OCI-LY1 (cell line): ENCODE measurements at regions not wholly inside any gene's neighbourhood (a gene's known extent, or its start where the extent isn't known, plus 50 kb on each side); places are given as distances from the start of the nearest gene placed in this dataset.

Experiments used
- H2AFZ ChIP-seq: fragments of 200-600 bp; sonication (generic), shearing (Covaris generic); 2 replicates; pipeline ENCODE4 v1.6.0; 2014; ENCODE audit warnings: antibody characterized with exemption, mild to moderate bottlenecking, low read length
- H3F3A ChIP-seq: fragments of 200-600 bp; sonication (generic), shearing (Covaris generic); 2 replicates; pipeline ENCODE4 v1.6.0; 2014; ENCODE audit warnings: mild to moderate bottlenecking, antibody characterized with exemption, low read length, moderate library complexity; ENCODE audit not compliant: insufficient read depth
- H3K27ac ChIP-seq: fragments of 200-600 bp; sonication (generic); 2 replicates; pipeline ENCODE4 v1.5.1; 2014; ENCODE audit warnings: low read length, mixed run types, mild to moderate bottlenecking, low read depth; ENCODE audit not compliant: poor library complexity, severe bottlenecking
- H3K27me3 ChIP-seq: fragments of 200-600 bp; sonication (generic); 2 replicates; pipeline ENCODE4 v1.6.0; 2014; ENCODE audit warnings: antibody characterized with exemption, mild to moderate bottlenecking, low read length, moderate library complexity; ENCODE audit not compliant: insufficient read depth
- H3K36me3 ChIP-seq: fragments of 200-600 bp; sonication (generic); 2 replicates; pipeline ENCODE4 v1.6.1; 2014; ENCODE audit warnings: mild to moderate bottlenecking, antibody characterized with exemption, low read length, moderate library complexity, mixed read lengths; ENCODE audit not compliant: insufficient read depth
- H3K4me1 ChIP-seq: fragments of 200-600 bp; sonication (generic); 2 replicates; pipeline ENCODE4 v1.5.1; 2014; ENCODE audit warnings: mild to moderate bottlenecking, low read length, moderate library complexity; ENCODE audit not compliant: insufficient read depth, severe bottlenecking
- H3K4me2 ChIP-seq: fragments of 200-600 bp; sonication (generic), shearing (Covaris generic); 2 replicates; pipeline ENCODE4 v1.6.1; 2014; ENCODE audit warnings: low read length
- H3K4me3 ChIP-seq: fragments of 200-600 bp; sonication (generic); 2 replicates; pipeline ENCODE4 v1.5.1; 2014; ENCODE audit warnings: low read length, low read depth, mild to moderate bottlenecking, mixed read lengths; ENCODE audit not compliant: poor library complexity, severe bottlenecking
- H3K79me2 ChIP-seq: fragments of 200-600 bp; shearing (Covaris generic); 2 replicates; pipeline ENCODE4 v1.6.1; 2016; ENCODE audit warnings: mixed run types, low read length, mixed read lengths; ENCODE audit not compliant: insufficient read depth
- H3K9ac ChIP-seq: fragments of 200-600 bp; sonication (generic), shearing (Covaris generic); 2 replicates; pipeline ENCODE4 v1.6.1; 2014; ENCODE audit warnings: mild to moderate bottlenecking, low read length, mixed read lengths
- H3K9me2 ChIP-seq: fragments of 200-600 bp; sonication (generic), shearing (Covaris generic); 2 replicates; pipeline ENCODE4 v1.6.1; 2014; ENCODE audit warnings: low read depth, mild to moderate bottlenecking, low read length, mixed read lengths
- H3K9me3 ChIP-seq: fragments of 200-600 bp; shearing (Covaris generic); 2 replicates; pipeline ENCODE4 v1.6.1; 2014; ENCODE audit warnings: low read length, mixed read lengths
- H4K20me1 ChIP-seq: fragments of 200-600 bp; sonication (generic), shearing (Covaris generic); 2 replicates; pipeline ENCODE4 v1.6.0; 2016; ENCODE audit warnings: mild to moderate bottlenecking, low read length; ENCODE audit not compliant: insufficient read depth
- EZH2 ChIP-seq: fragments of 200-600 bp; sonication (generic), shearing (Covaris generic); IDR thresholded peaks from 2 replicates; pipeline ENCODE4 v1.8.0; 2017; ENCODE audit warnings: borderline replicate concordance, mixed run types, mild to moderate bottlenecking, antibody characterized with exemption, low read length, moderate library complexity, mixed read lengths
- TF ChIP-seq, protein P1 (sequence below): fragments of 200-600 bp; sonication (generic), shearing (Covaris generic); IDR thresholded peaks from 2 replicates; pipeline ENCODE4 v1.5.1; 2017; ENCODE audit warnings: mild to moderate bottlenecking, antibody characterized with exemption, low read length, moderate library complexity, mixed read lengths

DNA sequence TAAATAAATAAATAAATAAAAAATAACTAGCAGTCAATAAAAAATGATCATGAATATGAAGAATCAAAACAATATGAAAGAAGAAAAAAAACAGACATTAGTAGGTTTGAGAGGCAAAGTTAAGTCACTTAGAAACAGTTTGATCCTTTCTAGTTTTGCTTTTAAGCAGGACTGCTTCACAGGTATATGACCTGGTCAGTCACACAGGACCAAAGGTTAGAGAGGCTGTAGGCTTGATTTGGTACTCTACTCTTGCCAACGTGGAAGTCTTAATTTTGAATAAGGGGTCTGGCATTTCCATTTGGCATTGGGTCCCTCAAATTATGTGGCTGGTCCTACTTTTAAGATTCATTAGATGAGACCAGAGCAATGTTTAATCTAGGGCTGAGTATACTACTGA lies 441.7 kb upstream of the NECTIN3 start:
- Histone ChIP-seq H3F3A (no peaks in the 10 kb centered on the region), H3K79me2 (no peaks in the 10 kb centered on the region), H3K4me2 (no peak overlapping the region)

DNA sequence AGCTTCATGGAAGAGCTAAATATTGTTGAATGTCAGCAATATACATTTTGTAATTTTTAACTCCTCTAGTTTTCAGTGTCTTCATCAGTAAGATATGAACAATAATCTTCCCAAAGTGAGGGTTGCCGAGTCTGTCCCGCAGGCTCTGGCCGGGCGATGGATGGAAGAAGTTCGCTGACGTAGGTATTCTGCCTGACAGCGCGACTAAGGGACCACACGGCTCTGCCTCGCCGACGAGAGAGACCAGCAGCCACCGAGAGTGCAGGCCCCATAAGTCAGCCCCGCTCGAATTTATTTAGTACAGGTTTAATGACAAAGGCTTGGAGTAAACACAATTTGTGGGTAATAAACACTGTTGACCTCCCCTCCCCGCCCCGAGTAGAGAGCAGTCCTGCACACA lies 427.4 kb upstream of the NECTIN3 start:
- H3K36me3 ChIP-seq, result no peaks in the 10 kb centered on the region
- no peaks in the 10 kb centered on the region for H3K9me3 ChIP-seq
- no peaks in the 10 kb centered on the region for H3K9me2 ChIP-seq
- H3K79me2 ChIP-seq, result no peaks in the 10 kb centered on the region
- no peaks in the 10 kb centered on the region for H3K27me3 ChIP-seq
- no peak overlapping the region for H3K4me2 ChIP-seq
- H2AFZ ChIP-seq, result no peak overlapping the region
- no peaks in the 10 kb centered on the region for H4K20me1 ChIP-seq
- H3K4me3 ChIP-seq, result no peak overlapping the region
- H3K4me1 ChIP-seq, result no peaks in the 10 kb centered on the region
- H3F3A ChIP-seq, result no peaks in the 10 kb centered on the region
- no peak overlapping the region for H3K27ac ChIP-seq
- TF ChIP-seq, protein P1, sequence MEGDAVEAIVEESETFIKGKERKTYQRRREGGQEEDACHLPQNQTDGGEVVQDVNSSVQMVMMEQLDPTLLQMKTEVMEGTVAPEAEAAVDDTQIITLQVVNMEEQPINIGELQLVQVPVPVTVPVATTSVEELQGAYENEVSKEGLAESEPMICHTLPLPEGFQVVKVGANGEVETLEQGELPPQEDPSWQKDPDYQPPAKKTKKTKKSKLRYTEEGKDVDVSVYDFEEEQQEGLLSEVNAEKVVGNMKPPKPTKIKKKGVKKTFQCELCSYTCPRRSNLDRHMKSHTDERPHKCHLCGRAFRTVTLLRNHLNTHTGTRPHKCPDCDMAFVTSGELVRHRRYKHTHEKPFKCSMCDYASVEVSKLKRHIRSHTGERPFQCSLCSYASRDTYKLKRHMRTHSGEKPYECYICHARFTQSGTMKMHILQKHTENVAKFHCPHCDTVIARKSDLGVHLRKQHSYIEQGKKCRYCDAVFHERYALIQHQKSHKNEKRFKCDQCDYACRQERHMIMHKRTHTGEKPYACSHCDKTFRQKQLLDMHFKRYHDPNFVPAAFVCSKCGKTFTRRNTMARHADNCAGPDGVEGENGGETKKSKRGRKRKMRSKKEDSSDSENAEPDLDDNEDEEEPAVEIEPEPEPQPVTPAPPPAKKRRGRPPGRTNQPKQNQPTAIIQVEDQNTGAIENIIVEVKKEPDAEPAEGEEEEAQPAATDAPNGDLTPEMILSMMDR, result no peak
- no peak for TF ChIP-seq EZH2
- H3K9ac ChIP-seq, result no peak overlapping the region

More for the DNA sequence above, 441.7 kb upstream of the NECTIN3 start:
- H3K4me3 ChIP-seq, result no peak overlapping the region
- no peak overlapping the region for H3K27ac ChIP-seq
- H3K9ac ChIP-seq, result no peak overlapping the region
- H4K20me1 ChIP-seq, result no peaks in the 10 kb centered on the region
- no peaks in the 10 kb centered on the region for H3K9me3 ChIP-seq
- H2AFZ ChIP-seq, result no peak overlapping the region
- no peaks in the 10 kb centered on the region for H3K4me1 ChIP-seq
- H3K36me3 ChIP-seq, result no peaks in the 10 kb centered on the region
- TF ChIP-seq, protein P1, result no peak
- TF ChIP-seq EZH2, result no peak
- no peaks in the 10 kb centered on the region for H3K27me3 ChIP-seq
- no peaks in the 10 kb centered on the region for H3K9me2 ChIP-seq

DNA sequence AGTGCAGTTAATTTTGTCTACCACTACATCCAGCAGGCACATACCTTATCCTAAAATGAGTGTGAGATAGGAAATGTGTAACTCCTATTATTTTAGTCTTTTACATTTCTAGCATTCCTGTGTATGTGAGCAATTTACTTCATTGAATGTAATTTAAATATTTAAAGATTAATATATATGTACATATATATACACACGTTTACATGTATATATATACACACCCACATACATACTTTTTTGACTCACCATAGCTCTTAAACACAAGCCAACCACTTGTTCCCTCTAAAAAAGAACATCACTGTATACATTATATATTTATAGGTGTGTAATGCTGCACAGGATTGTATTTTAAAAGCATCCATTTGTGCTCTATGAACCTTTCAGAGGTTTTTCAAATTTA lies 425.6 kb upstream of the NECTIN3 start:
- TF ChIP-seq, protein P1, result no peak
- TF ChIP-seq EZH2, result no peak
- Histone ChIP-seq H4K20me1 (no peaks in the 10 kb centered on the region), H3K9me2 (no peaks in the 10 kb centered on the region), H3K36me3 (no peaks in the 10 kb centered on the region), H3K9ac (no peak overlapping the region), H3K27ac (no peak overlapping the region), H3K4me2 (no peak overlapping the region), H3K4me3 (no peak overlapping the region), H3K4me1 (no peaks in the 10 kb centered on the region), H3K27me3 (no peaks in the 10 kb centered on the region), H3F3A (no peaks in the 10 kb centered on the region), H2AFZ (no peak overlapping the region), H3K9me3 (no peaks in the 10 kb centered on the region), H3K79me2 (no peaks in the 10 kb centered on the region)
